HK-2 (cell line): ENCODE measurements at regions not wholly inside any gene's neighbourhood (a gene's known extent, or its start where the extent isn't known, plus 50 kb on each side); places are given as distances from the start of the nearest gene placed in this dataset.

Source experiments
- DNase-seq: peaks from one replicate; pipeline ENCODE4 v3.0.0-alpha.2; 2018; ENCODE audit not compliant: unreplicated experiment

DNA sequence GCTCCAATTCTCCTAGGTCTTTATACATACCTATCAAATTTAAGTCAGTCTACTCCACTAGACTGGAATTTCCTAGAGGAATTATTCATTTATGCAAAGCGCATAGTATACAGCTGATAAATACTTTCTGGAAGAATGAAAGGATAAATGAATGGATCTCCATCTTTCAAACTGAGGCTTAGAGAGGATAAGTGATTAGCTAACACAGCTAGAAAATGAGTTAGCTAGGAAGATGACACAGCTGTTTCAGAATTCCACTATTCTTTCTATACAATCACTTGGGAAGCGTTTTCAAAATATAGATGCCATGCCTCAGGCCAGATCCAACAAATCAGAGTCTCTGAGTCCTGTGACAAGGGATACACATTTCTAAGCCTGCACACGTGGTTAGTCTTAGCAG, 1146.6 kb upstream of the ZEB2 start:
- no peak for DNase-seq

DNA sequence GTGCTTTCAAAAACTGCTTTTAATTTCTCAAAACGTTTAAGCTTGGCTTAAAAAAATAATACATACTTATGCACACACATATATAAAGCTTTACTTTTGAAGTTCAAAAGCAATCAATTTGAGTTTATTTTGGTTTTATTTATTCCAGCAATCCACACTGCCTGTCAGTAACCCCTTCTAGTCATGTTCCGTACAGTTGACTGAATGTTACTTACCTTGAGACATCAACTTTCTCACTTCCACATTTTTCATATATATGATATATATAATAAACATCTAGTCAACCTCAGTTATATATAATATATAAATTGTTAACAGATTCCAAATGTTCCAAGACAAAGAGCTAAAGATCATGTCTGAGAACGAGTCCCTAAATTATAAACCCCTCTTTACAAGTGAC, 1137.3 kb upstream of the ZEB2 start:
- no peak for DNase-seq

DNA sequence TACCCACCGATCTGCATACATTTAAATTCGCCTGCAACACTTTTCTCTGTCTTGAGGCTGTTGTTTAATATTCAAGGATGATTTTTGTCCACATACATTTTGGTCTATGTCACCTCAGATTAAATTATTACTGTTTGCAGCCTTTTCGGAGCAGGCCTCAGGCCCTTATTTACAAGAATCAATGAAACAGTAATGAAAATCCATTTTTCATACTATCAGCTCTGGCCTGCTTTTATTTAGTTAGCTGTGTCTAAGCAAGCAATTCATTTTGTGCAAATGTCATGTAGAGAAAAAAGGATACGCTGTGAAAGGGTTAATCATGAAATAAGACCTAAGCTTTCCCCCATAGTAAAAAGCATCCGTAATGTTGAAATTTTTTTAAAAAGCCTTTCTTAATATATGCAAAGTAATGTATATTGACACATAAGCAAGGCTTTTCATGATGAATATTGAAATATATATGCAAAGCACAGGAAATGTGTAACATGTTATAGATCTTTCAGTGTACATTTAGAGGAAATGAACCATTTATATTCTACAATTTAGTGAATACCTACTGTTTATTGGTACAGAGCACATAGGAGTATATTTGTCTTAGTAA, 1135.3 kb upstream of the ZEB2 start:
- DNase-seq: no peak

DNA sequence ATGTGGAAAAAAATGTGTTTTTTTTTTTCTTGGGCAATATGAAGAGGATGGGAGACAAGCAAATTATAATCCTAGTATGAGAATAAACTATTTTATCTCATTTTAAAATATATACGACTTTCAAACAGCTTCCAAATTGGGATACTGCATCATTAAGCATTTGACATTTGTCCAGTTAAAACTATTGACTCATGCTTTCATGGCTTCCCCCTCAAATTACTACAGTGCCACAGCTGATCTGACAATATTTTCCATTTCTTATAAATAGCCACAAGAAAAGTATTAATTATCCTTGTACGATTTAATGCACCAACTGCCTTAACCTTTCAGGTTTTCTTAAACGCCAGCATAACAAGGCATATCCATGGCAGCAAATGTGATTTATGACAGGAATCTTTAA, 1134.8 kb upstream of the ZEB2 start:
- no peak for DNase-seq

DNA sequence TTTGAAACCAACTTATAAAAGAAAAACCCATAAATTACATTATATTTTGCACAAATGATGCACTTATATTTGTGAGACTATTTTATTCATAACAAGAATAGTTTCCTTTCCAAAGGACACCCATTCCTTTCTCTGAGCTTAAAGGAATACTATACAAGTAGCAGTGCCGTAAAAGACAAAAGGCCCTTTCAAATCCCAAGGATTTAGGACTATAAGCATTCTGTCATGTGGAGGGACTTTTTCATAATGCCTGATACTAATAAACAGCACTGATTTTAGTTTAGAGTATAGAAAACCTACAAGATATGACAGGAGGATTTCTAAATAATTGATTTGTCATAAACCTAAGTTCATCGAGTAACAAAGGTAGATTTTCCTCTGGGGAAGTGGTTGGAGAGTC, 1134.2 kb upstream of the ZEB2 start:
- no peak for DNase-seq

DNA sequence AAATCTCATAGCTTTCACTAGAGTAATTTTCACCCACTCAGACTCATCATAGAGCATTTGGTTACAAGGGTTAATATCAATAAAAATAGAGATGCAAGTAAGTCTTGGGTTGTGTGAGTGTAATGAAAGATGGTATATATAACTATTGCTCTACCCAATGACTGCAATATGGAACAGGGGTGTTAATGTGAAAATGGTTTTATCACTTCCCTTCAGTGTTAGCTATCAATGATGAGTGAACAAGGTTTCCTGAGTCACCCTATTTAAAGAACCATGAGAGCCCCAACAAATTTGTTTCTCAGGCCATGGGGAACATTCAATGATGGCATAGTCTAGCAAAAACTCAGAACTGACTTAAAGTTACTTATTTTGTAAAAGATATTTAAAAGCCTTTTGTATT, 1133.6 kb upstream of the ZEB2 start:
- DNase-seq: no peak

DNA sequence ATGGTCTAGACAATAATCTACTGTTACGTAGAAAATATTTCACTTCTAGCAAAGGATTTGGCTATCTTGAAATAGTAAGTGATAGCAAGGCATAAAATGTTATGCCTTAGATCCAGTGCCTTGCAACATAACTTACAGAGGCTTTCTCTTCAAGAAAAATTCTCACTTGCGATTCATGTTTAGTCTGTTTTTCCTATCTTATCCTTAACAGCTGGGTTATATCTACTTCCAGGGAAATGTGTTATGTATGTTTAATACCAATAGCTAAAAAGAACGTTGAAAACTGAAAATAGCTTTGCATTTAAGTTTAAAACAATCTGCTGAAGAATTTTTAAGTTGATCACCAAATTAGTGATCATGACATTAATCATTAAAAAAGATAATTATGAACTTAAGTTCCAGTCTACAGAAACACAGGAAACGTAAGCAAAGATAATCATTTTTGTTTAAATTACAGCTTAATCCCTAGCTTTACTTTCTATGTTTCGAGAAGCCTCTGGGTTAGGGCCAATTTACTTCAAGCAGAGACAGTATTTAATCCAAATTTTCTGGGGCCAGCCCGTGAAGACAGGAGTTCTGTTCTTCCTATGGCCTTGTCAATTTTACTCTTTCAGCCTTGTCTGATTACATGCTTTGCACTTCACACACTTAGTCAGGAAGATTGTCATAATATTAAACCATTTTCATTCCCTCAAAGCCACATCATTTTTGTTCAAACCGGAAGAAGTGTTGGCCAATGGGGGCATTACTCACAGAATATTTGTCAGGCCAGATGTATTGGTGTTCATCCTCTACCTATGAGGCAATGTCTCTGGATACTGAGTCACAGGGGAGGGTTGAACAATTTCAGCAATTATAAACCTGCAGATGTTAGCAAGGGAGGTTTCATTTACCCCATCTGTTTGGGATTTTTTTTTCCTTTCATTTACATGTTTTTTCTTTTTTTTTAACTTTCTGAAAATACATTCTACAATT, 1132.9 kb upstream of the ZEB2 start:
- DNase-seq: peak; percentile 5

DNA sequence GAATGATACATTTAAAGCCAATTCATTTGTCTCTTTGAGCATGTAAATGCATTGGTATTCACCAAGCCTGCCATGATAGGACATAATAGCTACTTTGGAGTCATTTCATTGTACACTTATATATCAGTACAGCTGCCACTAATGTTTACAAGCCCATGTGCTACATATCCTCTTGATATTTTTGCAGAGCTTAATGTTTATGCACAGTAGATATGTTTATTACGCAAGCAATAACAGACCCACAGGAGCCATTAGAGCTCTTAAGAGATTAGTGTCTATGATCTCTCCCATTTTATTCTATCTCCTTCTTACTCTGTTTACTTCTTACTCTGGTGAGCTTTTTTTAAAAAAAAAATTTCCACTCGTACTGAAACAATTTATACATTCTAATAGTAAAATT, 1132.1 kb upstream of the ZEB2 start:
- no peak for DNase-seq

DNA sequence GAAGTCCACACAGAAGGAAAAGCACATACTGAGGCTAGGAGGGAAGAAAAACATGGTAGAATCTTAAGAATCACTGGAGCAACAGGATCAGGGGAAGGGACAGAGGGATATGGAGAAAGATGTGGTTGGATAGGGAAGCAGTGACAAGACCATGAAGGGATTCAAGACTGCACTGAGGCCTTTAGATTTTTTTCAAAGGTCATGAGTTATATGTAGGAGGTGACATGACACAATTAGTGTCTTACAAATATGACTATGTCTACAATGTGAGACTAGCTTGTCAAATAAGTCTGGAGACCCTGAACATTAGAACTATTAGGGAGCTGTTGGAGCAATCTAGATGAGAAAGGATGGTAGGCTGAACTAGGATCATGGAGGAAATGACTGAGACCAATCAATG, 1130.3 kb upstream of the ZEB2 start:
- DNase-seq: no peak

DNA sequence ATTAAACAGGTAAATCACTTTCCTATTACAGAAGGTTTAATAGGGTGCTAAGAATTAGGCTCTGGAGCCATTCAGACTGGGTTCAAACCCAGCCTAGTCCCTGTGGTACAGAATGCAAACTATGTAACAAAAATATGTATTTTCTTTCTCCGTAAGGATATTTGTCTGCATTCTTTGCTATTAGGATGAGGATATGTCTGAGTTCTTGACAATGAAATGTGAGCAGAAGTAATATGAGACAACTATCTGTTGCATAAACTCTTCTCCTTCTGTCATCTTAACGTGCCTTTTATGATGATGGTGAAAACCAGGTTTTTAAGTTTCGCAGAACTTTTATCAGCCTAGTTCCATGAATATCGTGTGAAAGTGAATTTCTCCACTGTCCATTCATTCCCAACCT, 1129.1 kb upstream of the ZEB2 start:
- DNase-seq: no peak

DNA sequence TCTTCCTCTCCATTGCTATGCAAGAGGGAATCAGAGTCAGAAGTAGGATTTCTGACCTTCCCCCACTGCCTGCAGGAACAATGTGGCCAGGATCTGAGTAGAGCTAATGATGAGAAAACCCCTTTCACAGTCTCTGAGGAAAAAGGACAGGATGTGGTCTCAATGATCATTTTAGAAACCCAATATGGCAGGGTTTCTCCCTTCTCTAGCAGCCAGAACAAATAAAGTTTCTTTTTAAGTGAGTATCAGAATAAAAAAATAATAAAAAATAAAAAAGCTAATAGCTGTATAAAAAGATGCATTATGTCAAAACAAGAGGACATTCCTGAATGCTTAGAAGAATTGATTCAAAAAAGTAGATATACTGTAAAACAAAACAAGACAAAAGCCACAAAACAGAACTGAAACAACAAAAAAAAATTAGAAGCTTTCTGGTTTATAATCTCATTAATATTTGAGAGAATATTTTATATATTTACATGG, 1124.9 kb upstream of the ZEB2 start:
- DNase-seq: peak; percentile 2

DNA sequence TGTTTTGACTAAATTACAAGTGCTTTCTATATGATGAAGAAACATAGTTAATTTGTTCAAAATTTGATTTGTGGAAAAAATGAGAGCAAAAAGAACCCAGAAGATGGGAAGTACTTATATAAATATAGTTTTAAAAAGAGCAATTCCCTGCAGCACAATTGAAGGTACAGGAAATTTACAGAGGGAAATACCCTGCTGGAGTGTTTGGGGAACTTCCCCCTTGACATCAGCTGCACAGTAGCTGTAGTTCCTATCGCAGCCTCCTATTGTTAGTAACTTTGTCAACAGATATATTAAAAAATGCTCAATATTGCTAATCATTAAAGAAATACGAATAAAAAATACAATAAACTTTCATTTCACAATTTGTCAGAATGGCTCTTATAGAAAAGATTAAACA, 1118.8 kb upstream of the ZEB2 start:
- DNase-seq: no peak

DNA sequence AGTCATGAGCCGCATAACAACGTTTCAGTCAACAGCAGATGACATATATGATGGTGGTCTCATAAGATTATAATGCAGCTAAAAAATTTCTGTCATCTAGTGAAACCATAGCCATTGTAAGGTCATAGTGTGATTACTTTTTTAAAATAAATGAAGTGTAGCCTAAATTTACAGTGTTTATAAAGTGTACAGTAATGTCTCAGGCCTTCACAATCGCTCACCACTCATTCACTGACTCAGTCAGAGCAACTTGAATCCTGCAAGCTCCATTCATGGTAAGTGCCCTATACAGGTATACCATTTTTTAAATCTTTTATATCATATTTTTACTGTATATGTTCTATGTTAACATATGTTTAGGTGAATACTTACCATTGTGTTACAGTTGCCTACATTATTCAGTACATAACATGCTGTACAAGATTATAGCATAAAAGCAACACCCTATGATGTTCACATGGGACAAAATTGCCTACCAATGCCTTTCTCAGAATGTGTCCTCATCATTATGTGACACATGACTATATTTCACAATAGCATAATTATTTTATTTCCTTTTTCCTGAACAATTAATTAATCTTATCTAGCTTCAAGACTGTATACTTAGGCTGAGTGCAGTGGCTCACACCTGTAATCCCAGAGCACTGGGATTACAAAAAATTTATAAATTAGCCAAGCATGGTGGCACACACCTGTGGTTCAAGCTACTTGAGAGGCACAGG, 1115.9 kb upstream of the ZEB2 start:
- DNase-seq: no peak

DNA sequence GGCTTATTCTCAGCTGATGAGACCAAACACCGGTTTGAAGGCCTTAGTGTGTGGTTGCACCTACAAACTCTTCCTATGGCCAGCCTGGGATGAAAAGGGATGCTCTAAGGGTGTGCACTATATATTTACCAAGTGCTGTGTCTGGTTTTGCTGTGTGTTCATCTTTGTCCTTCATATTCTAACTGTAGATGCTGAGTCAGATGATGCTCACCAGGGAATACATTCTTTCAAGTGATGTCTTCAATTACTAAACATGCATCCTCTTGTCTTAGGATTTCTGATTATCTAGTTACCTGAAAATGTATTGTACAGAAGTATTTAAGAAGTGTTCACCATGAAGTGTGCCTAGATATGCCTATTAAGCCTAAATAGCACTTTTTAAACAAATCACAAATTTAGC, 1111.6 kb upstream of the ZEB2 start:
- DNase-seq: no peak

DNA sequence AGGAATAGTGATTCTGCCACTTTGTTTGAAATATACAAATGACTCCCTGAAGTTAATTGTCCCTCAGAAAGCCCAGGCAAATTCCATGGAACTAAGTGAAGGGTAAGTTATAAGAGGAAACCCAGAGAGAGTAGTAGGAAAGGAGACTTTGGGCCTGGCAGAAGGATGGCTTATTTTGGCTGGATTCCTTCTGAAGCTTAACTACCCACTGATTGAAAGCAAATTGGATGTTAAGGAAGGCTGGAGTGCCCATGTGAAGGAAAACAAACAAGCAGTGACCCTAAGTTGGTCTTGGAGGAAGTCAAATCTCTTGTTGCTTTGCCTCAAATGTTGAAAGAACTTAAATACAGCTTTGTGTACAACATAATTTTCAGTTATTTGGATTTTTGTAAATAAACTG, 1106.4 kb upstream of the ZEB2 start:
- DNase-seq: no peak

DNA sequence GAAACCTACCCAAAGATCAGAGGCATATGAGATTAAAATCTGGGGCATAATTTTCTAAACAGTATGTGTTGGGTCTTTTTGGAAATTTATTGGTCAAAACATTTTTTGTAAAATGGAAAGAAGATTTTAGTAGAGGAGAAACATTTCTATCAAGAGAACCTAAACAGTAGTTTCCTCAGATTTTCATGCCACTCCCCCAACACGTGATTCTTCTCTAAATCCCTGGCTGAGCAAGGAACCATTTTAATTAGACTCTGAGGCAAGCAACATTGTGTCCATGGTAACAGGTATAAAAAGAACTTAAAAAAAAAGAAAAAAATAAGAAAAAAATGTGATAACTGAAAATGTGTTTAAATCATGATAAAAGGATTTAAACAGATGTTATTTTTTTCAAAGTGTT, 1105.2 kb upstream of the ZEB2 start:
- DNase-seq: no peak

DNA sequence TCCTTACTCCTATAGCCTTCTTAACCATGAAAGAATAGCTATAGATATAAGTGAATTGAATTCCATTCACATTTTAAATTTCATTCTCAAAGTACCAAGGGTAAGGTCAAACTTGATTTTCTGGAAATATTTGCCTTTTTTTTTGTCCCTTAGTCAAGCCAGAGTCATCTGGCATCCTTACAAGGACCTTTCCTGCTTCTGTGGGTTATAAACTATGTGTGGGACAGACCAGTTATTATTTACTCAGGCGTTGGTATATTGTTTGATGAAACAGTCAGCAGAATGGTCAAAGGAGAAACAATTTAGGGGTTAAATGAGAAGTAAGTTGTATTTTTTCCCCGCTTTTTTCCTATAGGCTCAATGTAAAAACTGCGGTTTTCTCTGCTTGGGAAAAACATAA, 1103.2 kb upstream of the ZEB2 start:
- no peak for DNase-seq

DNA sequence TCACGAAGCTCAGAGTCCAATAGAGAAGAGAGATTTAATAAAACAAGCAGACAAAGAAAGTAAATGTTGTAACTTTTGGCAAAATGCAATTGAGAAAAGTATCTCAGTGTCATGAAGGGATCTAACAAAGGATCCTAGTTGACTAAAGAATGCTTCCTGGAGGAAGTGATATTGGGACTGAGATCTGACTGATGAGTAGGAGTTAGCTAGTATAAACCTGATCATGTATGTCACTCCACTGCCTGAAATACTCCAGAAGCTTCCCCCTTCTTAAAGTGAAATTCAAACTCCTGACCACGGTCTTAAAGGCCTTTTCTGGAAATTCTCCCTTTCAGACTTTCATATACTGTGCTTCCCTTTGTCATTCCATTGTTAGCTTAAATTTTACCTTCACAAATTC, 1102.4 kb upstream of the ZEB2 start:
- no peak for DNase-seq

DNA sequence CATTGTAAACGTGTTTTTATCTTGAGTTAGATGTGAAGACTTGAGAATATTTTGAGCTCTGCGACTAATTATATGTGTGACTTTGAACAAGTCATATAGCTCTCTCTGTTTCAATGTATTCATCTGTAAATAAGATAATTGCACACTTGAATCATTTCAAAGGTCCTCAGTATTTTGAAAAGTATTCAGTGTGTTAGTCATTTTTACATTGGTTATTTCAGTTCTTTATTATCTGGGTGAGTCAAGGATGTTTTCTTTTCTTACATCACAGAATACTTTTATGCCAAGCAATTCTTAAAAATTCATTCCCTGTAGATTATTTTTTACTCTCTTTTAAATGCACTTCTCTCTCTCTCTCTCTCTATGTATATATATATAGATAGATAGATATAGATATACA, 1098.0 kb upstream of the ZEB2 start:
- DNase-seq: no peak

DNA sequence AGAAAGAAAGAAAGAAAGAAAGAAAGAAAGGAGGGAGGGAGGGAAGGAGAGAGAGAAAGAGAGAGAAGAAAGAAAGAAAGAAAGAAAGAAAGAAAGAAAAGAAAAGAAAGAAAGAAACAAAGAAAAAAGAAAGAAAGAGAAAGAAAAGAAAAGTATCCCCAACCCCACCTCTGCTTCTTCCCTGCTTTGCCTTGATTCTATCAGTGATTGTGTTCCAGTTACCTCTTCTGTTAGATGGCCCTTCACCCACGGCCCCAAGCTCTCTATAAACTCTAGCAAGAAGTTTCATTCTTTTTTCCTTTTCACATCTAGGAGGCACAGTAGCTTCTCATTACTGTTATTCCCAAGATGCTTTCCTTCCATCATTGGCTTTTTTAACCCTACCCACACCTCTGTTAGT, 1097.5 kb upstream of the ZEB2 start:
- DNase-seq: no peak

DNA sequence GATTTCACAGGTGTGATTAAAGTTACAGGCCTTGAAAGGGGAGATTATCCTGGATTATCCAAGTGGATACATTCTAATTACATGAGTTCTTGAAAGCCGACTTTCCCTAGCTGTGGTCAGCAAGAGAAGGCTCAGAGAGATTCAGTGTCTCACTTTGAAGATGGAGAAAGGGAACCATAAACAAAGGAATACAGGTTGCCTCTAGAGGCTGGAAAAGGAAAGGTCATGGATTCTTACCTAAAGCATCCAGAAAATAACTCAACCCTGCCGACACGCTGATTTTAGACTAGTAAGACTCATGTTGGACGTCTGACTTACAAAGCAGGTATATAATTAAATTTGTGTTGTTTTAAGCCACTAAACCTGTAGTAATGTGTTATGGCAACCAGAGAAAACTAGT, 1095.7 kb upstream of the ZEB2 start:
- DNase-seq: no peak

DNA sequence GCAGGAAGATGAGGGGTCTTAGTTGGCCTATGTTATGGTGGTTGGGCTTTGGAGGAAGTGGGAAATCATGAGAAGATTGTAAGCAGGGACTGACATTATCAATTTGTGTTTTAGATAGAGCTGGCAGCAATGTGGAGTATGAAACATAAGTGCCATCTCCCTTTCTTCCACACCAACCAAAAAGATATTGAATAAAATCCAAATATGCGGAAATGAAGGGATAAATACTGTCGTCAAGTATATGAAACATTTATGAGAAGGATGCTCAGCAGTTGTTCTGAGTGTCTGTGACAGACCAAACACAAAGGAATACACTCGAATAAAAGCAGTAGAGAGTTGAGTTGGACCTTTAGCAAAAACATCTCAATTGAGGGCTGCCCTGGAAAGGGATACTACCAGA, 1090.0 kb upstream of the ZEB2 start:
- no peak for DNase-seq
